ENCODE measurements at regions not wholly inside any gene's neighbourhood (a gene's known extent, or its start where the extent isn't known, plus 50 kb on each side); places are given as distances from the start of the nearest gene placed in this dataset.

DNA sequence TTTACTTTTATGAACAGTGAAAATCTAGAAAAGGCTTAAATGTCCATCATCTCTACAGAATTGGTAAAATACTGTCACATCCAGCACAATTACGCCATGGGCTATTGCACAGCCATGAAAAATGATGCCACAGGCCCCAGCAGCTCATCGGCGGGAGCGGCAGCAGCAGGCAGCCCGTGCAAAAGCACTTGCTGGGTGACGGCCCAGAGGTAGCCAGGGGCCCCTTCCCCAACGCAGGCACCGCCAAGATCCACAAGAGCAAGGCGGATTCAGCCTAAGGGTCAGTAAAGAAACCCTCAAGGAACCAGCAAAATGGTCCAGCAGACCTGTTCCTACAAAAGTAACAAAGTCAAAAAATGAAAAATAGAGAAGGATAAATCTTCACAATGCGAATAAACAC lies 272.7 kb downstream of the AGTPBP1 start:
- no peak for TF ChIP-seq EZH2 (IDR thresholded peaks at IDR 0.05; ENCODE audit: borderline replicate concordance, insufficient read depth, low read depth, low read length, poor library complexity, severe bottlenecking)
- TF ChIP-seq, protein P1, sequence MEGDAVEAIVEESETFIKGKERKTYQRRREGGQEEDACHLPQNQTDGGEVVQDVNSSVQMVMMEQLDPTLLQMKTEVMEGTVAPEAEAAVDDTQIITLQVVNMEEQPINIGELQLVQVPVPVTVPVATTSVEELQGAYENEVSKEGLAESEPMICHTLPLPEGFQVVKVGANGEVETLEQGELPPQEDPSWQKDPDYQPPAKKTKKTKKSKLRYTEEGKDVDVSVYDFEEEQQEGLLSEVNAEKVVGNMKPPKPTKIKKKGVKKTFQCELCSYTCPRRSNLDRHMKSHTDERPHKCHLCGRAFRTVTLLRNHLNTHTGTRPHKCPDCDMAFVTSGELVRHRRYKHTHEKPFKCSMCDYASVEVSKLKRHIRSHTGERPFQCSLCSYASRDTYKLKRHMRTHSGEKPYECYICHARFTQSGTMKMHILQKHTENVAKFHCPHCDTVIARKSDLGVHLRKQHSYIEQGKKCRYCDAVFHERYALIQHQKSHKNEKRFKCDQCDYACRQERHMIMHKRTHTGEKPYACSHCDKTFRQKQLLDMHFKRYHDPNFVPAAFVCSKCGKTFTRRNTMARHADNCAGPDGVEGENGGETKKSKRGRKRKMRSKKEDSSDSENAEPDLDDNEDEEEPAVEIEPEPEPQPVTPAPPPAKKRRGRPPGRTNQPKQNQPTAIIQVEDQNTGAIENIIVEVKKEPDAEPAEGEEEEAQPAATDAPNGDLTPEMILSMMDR (IDR thresholded peaks at IDR 0.05) = no peak

Measured in B cell (primary cell).